NCI-H774 (cell line): ENCODE measurements at regions not wholly inside any gene's neighbourhood (a gene's known extent, or its start where the extent isn't known, plus 50 kb on each side); places are given as distances from the start of the nearest gene placed in this dataset.

Experiments
- DNase-seq: peaks from one replicate; lab custom pipeline; 2025; lab: John Stamatoyannopoulos, UW

- DNase-seq, result no peak
Measured at GRCh38 chr6:90403489-90404381, 107.1 kb upstream of the BACH2 start.

GRCh38 chr6:90402831-90403192 lies 106.2 kb upstream of the BACH2 start:
- DNase-seq, result no peak

GRCh38 chr6:90401933-90402830 lies 105.5 kb upstream of the BACH2 start:
- no peak for DNase-seq

GRCh38 chr6:90399970-90400369 lies 103.3 kb upstream of the BACH2 start:
- DNase-seq, result no peak

- no peak for DNase-seq
Measured at GRCh38 chr6:90397929-90398674, 101.5 kb upstream of the BACH2 start.

DNA sequence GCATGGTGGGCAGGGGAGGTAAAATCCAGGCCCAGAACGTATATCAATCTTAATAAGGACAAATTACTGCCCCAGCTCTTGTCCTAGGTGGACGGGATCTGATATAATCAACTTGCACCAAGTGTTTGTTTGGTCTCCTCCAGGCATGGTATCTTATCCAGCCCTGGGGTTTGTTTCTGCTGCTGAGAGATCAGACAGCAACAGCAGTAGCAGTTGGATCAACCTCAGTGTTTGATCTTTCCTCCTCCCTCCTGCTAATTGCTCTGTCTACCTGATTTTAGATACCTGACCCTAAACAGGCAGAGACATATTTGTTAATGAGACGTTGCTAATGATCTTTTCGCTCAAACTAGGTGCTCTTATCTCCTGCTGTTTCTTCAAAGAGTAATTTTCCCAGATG lies 100.4 kb upstream of the BACH2 start:
- no peak for DNase-seq

DNA sequence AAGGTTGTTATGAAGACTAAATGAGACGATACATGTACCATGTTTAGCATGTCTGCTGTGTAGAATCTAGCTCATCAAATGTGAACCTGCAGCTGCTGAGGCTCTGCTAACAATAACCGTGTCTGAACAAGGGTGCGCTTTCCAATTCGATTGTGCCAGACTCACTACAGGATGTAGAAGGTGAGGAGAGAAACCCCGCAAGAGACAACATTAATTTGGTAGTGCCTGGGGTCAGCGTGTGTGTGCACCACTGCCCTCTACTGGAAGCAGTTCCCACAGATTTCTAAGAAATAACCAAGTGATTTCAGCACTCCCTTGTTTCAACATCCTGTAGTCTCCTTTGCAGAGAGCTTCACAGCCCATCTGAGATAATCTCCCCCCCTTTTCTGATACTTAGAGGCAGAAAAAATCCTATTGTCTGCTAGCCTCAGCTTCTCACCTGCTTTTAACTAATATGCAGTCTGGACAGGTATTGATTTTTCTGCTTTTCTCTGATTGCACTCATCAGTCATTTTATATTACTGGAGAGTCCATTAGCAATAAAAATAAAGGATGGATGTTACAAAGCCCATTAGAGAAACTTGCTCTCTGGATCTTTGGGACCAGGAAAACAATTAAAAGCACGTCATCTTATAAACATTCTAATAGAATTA lies 96.7 kb upstream of the BACH2 start:
- DNase-seq, result peak; percentile 10

DNA sequence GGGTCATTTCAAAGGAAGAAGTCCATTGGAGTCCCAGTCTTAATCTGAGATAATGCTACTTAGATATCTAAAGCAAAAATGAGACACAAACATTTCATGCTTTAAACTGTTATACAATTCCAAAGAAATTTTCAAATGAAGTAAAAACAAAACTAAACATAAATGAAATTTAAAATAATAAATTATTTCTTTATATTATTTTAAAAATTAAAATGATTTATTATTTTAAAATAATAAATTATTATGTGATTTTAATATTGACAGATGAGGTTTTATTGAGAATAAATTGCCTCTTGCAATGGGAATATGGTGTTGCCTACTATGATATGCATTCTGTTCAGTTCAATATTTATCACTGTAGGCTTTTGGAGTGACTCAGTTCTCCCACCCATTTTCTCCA lies 93.7 kb upstream of the BACH2 start:
- DNase-seq, result no peak

GRCh38 chr6:90388395-90388794 lies 91.8 kb upstream of the BACH2 start:
- no peak for DNase-seq

GRCh38 chr6:90387826-90388225 lies 91.2 kb upstream of the BACH2 start:
- DNase-seq, result no peak

GRCh38 chr6:90387383-90387775 lies 90.7 kb upstream of the BACH2 start:
- no peak for DNase-seq

GRCh38 chr6:90386399-90387382 lies 90.0 kb upstream of the BACH2 start:
- no peak for DNase-seq

DNA sequence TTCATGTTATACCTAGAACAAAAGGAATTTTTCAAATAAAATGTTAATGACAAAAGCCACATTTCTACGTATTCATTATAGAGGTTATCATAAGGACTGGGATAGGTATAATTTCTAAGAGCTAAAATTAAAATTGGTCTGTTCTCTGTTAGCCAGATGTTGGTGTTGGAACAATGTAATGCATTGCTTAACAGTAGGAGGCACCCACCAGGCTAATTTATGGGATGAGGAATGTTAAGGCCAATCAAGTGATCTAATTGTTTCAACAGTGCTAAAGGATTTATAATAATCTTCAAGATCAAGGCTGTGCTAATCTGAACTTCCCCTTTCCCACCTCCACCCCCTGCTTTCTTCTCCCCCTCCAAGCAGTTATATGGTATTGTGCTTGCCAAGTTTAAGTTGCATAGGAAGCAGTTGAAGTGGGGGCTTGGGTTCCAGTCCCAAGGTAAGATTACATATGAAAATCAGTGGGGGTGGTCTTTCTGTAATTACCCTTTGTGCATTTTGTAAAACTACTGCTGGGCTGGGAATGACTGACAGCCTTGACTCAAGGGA lies 89.2 kb upstream of the BACH2 start:
- no peak for DNase-seq

DNA sequence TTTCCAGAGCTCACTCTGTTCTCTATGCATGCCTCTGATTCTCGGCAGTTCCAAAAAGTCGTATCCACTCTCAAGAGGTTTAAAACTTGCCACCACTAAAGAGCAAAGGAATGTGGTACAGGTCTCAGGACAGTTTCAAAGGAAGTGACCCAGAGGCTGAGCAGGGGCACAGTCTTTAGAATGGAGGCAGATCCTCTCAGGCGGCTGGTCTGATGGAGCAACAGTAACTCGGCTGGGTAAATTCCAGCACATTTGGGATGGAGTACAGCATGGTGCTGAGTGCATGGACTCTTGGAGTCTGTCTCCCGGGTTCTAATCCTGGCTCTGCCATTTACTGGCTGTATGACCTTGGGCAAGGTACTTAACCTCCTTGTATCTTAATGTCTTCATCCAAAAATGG lies 88.1 kb upstream of the BACH2 start:
- no peak for DNase-seq

GRCh38 chr6:90383196-90383822 lies 86.7 kb upstream of the BACH2 start:
- no peak for DNase-seq

- DNase-seq, result no peak
Measured at GRCh38 chr6:90382760-90383159, 86.1 kb upstream of the BACH2 start.

DNA sequence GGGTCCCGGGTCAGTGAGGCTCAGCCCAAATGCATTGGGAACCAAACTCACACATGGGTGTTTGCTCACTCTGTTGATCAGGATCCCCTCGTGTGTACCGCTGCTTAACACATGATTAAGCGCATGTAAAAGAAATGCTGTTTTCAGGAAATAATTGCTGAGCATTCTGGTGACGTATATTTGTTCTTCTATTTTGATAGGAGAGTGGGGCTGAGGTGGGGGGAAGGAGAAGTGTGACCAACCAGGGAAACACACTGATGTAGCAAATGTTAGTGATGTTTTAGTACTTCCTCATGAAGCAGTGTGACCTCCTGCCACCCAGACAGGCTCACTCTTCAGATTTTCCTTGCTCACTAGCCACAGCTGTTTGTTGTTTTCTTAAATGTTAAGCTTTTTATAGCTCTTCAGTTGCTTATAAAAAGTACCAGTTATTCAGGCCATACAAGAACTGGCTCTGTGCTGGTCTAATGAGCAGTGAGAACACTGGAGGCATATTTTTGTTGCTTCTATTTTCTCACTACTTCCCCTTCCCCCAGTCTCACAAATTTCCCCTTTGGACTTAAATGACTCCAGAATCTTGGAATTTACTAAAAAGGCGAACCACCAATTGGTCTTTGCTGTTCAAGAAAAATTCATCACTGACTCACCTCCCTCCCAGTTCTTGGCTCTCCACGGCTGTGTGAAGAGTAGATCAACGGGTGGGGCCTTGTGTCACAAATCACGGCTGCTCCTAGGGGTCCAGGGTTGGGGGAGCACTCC lies 79.2 kb upstream of the BACH2 start:
- no peak for DNase-seq

DNA sequence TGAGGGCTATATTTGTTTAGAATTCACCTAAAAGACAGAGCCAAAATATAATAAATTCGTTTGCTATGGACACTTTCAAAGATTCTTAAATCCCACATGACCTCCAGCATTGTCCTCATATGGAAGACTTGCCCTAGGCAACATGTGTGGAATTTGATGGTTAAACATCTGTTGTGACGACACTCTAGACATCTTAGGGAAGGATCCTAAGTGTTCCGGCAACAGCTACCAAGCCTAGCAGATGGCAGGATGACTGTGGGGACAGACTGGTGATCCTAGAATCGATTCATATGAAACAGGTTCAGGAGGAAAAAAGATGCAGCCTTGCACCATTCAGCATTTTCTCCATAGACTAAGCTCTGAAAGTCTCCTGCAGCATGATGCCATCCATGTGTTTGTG lies 77.6 kb upstream of the BACH2 start:
- no peak for DNase-seq

GRCh38 chr6:90372885-90373284 lies 76.2 kb upstream of the BACH2 start:
- no peak for DNase-seq
